CD4-positive, alpha-beta T cell treated with Interleukin-17A for 4 hours (primary cell): ENCODE measurements at regions not wholly inside any gene's neighbourhood (a gene's known extent, or its start where the extent isn't known, plus 50 kb on each side); places are given as distances from the start of the nearest gene placed in this dataset.
"Not testable (repeated sequence)": the region's sequence is repeated elsewhere in the genome, so short reads cannot be mapped to it uniquely, and the experiment has no call there.

Experiments
- DNase-seq: peaks from one replicate; pipeline ENCODE4 v3.0.0-alpha.2; 2020; ENCODE audit warnings: mixed read lengths

GRCh38 chr5:66425842-66426241, 170.4 kb upstream of the MAST4 start:
- no peak for DNase-seq

GRCh38 chr5:66426259-66427138, 169.7 kb upstream of the MAST4 start:
- DNase-seq: no peak

- no peak for DNase-seq
These were observed 169.1 kb upstream of the MAST4 start for GRCh38 chr5:66427139-66427442.

- no peak for DNase-seq
These were observed 159.5 kb upstream of the MAST4 start for GRCh38 chr5:66436721-66437120.

GRCh38 chr5:66438087-66438486, 158.1 kb upstream of the MAST4 start:
- no peak for DNase-seq

- DNase-seq: no peak
These were observed 157.5 kb upstream of the MAST4 start for GRCh38 chr5:66438696-66439095.

- DNase-seq: no peak
These were observed 156.0 kb upstream of the MAST4 start for GRCh38 chr5:66440202-66440680.

- no peak for DNase-seq
These were observed 154.8 kb upstream of the MAST4 start for GRCh38 chr5:66441351-66441750.

GRCh38 chr5:66442951-66443445, 153.2 kb upstream of the MAST4 start:
- DNase-seq: no peak

- no peak for DNase-seq
These were observed 152.6 kb upstream of the MAST4 start for GRCh38 chr5:66443462-66444130.

- not testable (repeated sequence) for DNase-seq
These were observed 148.1 kb upstream of the MAST4 start for GRCh38 chr5:66448070-66448469.

- no peak for DNase-seq
These were observed 146.0 kb upstream of the MAST4 start for GRCh38 chr5:66450237-66450636.

- DNase-seq: no peak
These were observed 145.2 kb upstream of the MAST4 start for GRCh38 chr5:66450988-66451387.

- no peak for DNase-seq
These were observed 144.1 kb upstream of the MAST4 start for GRCh38 chr5:66452109-66452508.

- no peak for DNase-seq
These were observed 141.8 kb upstream of the MAST4 start for GRCh38 chr5:66454186-66455078.

- no peak for DNase-seq
These were observed 136.5 kb upstream of the MAST4 start for GRCh38 chr5:66459728-66460127.

- no peak for DNase-seq
These were observed 128.6 kb upstream of the MAST4 start for GRCh38 chr5:66467564-66467963.

- DNase-seq: no peak
These were observed 126.5 kb upstream of the MAST4 start for GRCh38 chr5:66469684-66470083.

GRCh38 chr5:66472010-66472409, 124.2 kb upstream of the MAST4 start:
- DNase-seq: no peak

- no peak for DNase-seq
These were observed 120.5 kb upstream of the MAST4 start for GRCh38 chr5:66475731-66476130.

- no peak for DNase-seq
These were observed 118.6 kb upstream of the MAST4 start for GRCh38 chr5:66477596-66477995.

- no peak for DNase-seq
These were observed 101.8 kb upstream of the MAST4 start for GRCh38 chr5:66494437-66494836.

GRCh38 chr5:66498791-66499207, 97.4 kb upstream of the MAST4 start:
- DNase-seq: no peak
